ENCODE measurements at regions not wholly inside any gene's neighbourhood (a gene's known extent, or its start where the extent isn't known, plus 50 kb on each side); places are given as distances from the start of the nearest gene placed in this dataset.

- CTCF ChIA-PET = no interaction called here
- POLR2A ChIA-PET = no interaction called here
- no peak for TF ChIP-seq CTCF (IDR thresholded peaks at IDR 0.05; ENCODE audit: control extremely low read depth, extremely low read depth, low read depth, missing control alignments)
- no peak for DNase-seq (ENCODE audit: extremely low spot score)
These were observed 323.5 kb downstream of the TLE4 start for GRCh38 chr9:79895232-79895631.

- no peak for TF ChIP-seq CTCF (IDR thresholded peaks at IDR 0.05; ENCODE audit: control extremely low read depth, extremely low read depth, low read depth, missing control alignments)
- ChIA-PET POLR2A (no interaction called here), CTCF (interaction anchor here (1.6 kb wide), 1 partner anchor 24 kb away, joined by 4 read pairs; no protein-coding TSS in a partner anchor)
- DNase-seq (ENCODE audit: extremely low spot score) = no peak
These were observed 317.6 kb downstream of the TLE4 start for GRCh38 chr9:79889369-79889768.

- CTCF ChIA-PET = no interaction called here
- POLR2A ChIA-PET = no interaction called here
- no peak for TF ChIP-seq CTCF (IDR thresholded peaks at IDR 0.05; ENCODE audit: control extremely low read depth, extremely low read depth, low read depth, missing control alignments)
- no peak for DNase-seq (ENCODE audit: extremely low spot score)
These were observed 313.5 kb downstream of the TLE4 start for GRCh38 chr9:79885093-79885857.

- CTCF ChIA-PET = no interaction called here
- no peak for DNase-seq (ENCODE audit: extremely low spot score)
- no peak for TF ChIP-seq CTCF (IDR thresholded peaks at IDR 0.05; ENCODE audit: control extremely low read depth, extremely low read depth, low read depth, missing control alignments)
- POLR2A ChIA-PET = no interaction called here
These were observed 312.8 kb downstream of the TLE4 start for GRCh38 chr9:79884546-79884945.

GRCh38 chr9:79883073-79883645 lies 311.4 kb downstream of the TLE4 start:
- ChIA-PET POLR2A (interaction anchor here (0.6 kb wide), 1 partner anchor 140 kb away, joined by 6 read pairs; no protein-coding TSS in a partner anchor), CTCF (interaction anchor here (1.1 kb wide), 1 partner anchor 18 kb away, joined by 3 read pairs; no protein-coding TSS in a partner anchor)
- no peak for DNase-seq (ENCODE audit: extremely low spot score)
- TF ChIP-seq CTCF (IDR thresholded peaks at IDR 0.05; ENCODE audit: control extremely low read depth, extremely low read depth, low read depth, missing control alignments) = no peak

GRCh38 chr9:79880626-79881025 lies 308.9 kb downstream of the TLE4 start:
- no peak for DNase-seq (ENCODE audit: extremely low spot score)
- no peak for TF ChIP-seq CTCF (IDR thresholded peaks at IDR 0.05; ENCODE audit: control extremely low read depth, extremely low read depth, low read depth, missing control alignments)
- ChIA-PET POLR2A (no interaction called here), CTCF (no interaction called here)

Measured in GM10248 (cell line).